C4-2B (cell line): ENCODE measurements at regions not wholly inside any gene's neighbourhood (a gene's known extent, or its start where the extent isn't known, plus 50 kb on each side); places are given as distances from the start of the nearest gene placed in this dataset.

Source experiments
- H3K27ac ChIP-seq: fragments of 450-650 bp; 2 replicates; pipeline ENCODE4 v1.5.1; 2017
- CTCF ChIP-seq: fragments of 450-650 bp; conservative IDR thresholded peaks from 2 replicates; pipeline ENCODE4 v1.5.1; 2017; ENCODE audit warnings: mild to moderate bottlenecking
- ZFX ChIP-seq: fragments of 450-650 bp; IDR thresholded peaks from 2 replicates; pipeline ENCODE4 v1.6.1; 2017

GRCh38 chr4:183830438-183830985 lies 74.6 kb upstream of the STOX2 start:
- H3K27ac ChIP-seq, result no peak overlapping the region
- no peak for TF ChIP-seq CTCF
- TF ChIP-seq ZFX, result no peak

- no peak for TF ChIP-seq ZFX
- no peak for TF ChIP-seq CTCF
- H3K27ac ChIP-seq, result no peak overlapping the region
Observed at GRCh38 chr4:183831026-183831446, 74.1 kb upstream of the STOX2 start.

GRCh38 chr4:183831683-183832082 lies 73.4 kb upstream of the STOX2 start:
- TF ChIP-seq ZFX, result no peak
- TF ChIP-seq CTCF, result no peak
- no peak overlapping the region for H3K27ac ChIP-seq

GRCh38 chr4:183832776-183833450 lies 72.2 kb upstream of the STOX2 start:
- TF ChIP-seq ZFX (no peak), CTCF (no peak)

GRCh38 chr4:183834252-183834651 lies 70.9 kb upstream of the STOX2 start:
- no peak overlapping the region for H3K27ac ChIP-seq
- TF ChIP-seq CTCF, result no peak
- no peak for TF ChIP-seq ZFX

More at GRCh38 chr4:183832776-183833450, 72.2 kb upstream of the STOX2 start:
- no peak overlapping the region for H3K27ac ChIP-seq

GRCh38 chr4:183837222-183837621 lies 67.9 kb upstream of the STOX2 start:
- no peak overlapping the region for H3K27ac ChIP-seq
- TF ChIP-seq ZFX, result no peak
- no peak for TF ChIP-seq CTCF

- H3K27ac ChIP-seq, result no peak overlapping the region
- TF ChIP-seq ZFX (no peak), CTCF (no peak; the same call in 1 of the 2 replicates)
Observed at GRCh38 chr4:183838987-183839712, 66.0 kb upstream of the STOX2 start.
